ENCODE measurements at regions not wholly inside any gene's neighbourhood (a gene's known extent, or its start where the extent isn't known, plus 50 kb on each side); places are given as distances from the start of the nearest gene placed in this dataset.

DNA sequence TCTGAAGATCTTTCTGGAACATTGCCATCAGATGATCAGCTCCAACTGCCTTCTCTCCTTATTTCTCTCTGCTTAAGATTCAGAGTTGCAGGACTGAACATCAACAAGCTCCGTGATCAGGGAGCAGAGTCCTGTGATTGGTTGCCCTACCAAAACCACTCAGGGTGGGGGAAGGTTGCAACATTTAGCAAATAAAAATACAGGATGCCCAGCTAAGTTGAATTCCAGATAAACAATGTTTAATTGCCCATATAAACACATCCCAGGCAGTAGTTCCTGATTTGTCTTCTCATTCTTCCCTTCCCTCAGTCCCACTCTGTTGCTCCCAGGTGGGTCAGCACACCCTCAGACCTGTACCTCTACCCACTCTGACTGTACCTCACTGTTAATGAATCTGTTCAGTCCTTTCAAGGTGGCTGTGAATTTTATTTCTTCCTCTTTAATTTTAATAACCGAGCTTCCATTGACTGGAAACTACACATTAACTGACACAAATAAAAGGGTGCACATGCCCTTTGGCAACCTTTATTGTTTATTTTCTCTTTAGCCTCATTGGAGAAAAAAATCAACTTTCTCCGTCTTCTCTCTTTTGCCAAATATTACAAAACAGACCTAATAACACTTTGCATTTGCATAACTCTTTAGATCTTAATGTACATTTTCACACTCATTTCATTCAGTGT is 167.1 kb upstream of the PKDCC start:
- no peak for FAIRE-seq

DNA sequence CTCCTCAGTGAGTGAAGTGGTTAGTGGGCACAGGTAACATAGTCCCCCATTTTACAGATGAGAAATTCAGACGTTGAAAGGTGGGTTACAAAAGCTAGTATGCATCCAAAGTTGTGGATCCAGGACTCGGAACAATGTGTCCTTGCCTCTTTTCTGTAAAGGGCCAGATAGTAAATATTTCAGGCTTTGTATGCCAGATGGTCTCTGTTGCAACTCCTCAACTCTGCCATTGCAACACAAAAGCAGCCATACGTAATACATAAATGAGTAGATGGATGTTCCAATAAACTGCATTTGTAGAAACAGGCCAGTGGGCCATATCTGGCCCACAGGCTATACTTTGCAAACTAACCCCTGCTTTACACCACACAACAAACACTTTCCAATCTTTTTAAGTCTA is 166.6 kb upstream of the PKDCC start:
- no peak for FAIRE-seq
- no peak for DNase-seq (ENCODE audit: low spot score in 2 of 2)

More for the DNA sequence above, 167.1 kb upstream of the PKDCC start:
- no peak for DNase-seq (ENCODE audit: low spot score in 2 of 2)

GRCh38 chr2:41884718-41885117 is 163.1 kb upstream of the PKDCC start:
- DNase-seq (ENCODE audit: low spot score in 2 of 2) (no peak), FAIRE-seq (no peak)

DNA sequence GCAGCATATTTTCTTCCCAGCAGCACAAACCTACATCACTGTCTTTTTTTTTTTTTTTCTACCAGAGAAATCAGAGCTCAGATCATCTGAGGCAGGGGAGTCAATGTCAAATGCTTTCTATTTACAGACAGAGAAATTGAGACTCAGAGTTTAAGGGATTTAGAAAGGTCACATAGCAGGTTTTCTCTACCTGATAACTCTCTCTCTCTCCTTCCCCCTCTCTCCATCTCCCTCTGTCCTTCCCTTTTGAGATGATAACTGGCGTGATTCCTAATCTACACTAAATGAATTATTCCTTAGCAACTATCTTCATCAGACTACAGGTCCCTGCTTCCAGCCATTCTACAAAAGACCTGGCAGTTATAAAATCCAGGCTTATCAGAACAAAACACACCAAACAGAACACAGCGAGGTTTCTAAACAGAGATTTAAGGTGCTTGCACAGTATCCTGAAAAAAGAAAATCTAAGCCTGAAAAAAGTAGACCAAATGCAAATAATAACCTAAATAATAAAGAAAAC is 161.6 kb upstream of the PKDCC start:
- DNase-seq (ENCODE audit: low spot score in 2 of 2) (no peak), FAIRE-seq (no peak)

DNA sequence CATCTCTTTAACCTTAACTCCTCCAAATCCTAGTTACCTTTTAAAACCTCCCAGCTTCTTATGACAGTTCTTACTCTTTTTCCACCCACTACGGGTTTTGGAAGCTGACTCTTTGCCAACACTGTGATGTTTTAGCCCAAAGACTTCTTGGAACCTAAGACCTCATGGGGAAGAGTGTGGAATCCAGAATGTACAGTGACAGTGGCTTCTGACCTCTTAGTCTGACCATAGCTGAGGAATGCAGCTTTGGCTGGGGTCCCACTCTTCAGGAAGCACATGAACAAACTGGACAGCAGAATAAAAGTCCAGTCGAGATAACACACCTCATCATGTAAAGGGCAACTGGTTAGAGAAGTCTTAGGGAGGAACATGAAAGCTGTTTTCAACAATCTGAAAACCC is 161.1 kb upstream of the PKDCC start:
- no peak for FAIRE-seq
- no peak for DNase-seq (ENCODE audit: low spot score in 2 of 2)

DNA sequence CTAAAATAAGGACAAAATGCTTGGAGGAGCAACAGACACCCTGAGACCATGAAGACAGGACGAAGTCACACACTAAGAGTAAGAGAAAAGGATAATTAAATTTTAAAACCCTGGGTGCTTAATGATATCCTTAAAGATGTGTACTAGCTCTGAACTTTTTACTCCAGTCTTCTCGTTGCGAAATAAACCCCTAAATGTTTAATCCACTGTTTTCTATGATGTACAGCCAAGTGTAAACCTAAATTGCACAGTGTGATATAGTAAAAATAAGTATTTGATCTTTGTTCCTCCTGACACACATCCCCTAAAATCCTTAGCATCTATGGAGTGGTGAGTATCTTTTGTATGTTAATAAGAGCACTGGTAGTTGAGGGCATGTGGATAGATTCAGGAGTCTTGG is 157.5 kb upstream of the PKDCC start:
- DNase-seq (ENCODE audit: low spot score in 2 of 2) (no peak), FAIRE-seq (no peak)

DNA sequence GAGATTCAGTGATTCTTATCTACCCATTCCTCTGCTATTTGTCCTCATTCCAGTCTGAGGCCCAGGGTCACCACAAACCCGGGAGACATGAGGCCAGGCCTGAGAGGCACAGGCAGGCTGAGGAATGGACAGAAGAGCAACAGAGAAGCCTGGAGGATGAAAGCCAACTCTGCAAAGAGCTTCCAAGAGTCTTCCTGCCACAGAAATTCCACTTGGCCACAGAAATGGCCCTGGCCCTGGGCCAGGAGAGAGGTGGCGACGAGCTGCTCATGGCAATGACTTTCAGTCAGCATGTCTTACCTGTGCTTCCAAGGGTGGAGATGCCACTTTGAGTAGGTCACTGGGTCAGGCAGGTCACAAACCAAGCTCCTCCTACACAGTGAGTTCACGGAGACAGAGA is 155.3 kb upstream of the PKDCC start:
- DNase-seq (ENCODE audit: low spot score in 2 of 2): no peak
- FAIRE-seq: no peak

DNA sequence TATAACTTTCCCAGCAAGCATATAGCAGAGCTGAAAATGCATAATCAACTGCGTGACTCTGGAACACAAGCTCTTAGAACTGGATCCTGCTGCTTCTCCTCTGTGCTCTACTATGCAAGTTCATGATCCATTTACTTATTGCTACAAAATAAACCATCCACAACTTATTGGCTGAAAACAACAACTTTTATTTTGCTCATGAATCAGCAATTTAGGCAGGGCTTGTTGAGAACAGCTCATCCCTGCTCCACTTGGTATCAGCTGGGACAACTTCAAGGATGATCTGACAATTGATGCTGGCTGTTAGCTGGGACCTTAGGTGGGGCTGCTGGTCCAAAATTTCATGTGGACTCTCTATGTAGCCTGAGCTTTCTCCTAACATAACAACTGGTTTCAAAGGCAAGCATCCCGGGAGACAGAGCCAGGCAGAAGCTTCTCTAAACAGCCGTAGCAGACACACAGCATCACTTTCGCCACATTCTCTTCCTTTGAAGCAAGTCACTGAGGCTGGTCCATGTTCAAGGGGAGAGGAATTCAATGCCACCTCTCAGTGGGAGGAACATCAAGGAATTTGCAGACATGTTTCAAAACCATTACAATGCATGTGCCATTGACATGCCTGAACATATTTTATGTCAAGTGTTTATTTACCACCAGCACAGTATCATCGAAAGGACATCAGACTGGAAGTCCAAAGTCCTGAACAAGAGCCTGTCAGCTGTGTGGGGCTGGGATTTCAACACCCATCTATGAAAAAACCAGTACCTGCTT is 153.1 kb upstream of the PKDCC start:
- DNase-seq (ENCODE audit: low spot score in 2 of 2) (no peak), FAIRE-seq (no peak)

GRCh38 chr2:41895334-41895664 is 152.5 kb upstream of the PKDCC start:
- FAIRE-seq (no peak), DNase-seq (ENCODE audit: low spot score in 2 of 2) (no peak)

DNA sequence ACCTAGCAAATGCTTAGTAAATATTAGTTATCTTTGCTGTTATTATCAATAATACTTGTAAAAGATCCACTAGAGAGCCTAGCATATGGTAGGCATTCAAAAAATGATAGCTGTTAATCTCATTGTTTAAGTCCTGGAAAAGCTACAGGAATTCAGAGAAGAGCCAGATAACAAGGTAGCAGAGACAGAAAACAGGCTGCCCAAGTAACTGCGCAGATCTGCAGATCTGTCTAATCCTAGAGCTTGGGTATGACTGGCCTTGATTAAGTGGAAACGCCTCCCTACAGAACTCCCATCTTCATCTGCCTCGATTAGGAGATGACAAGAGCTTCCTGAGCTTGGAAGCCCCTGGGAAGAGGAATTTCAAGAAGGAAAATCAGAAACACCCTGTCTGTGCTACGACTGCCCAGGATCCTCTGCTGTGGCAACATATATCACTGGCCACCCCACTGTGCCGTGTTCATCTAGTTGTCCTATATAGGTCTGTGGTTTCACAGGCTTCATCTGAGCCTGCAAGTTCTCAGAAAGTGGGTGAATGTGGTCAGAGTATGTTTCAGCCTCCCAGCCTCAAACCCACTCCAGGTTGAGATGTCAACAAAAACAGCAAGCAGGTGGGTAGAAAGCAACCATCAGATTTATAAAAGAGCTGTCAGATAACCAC is 151.5 kb upstream of the PKDCC start:
- DNase-seq (ENCODE audit: low spot score in 2 of 2) (no peak), FAIRE-seq (no peak)

DNA sequence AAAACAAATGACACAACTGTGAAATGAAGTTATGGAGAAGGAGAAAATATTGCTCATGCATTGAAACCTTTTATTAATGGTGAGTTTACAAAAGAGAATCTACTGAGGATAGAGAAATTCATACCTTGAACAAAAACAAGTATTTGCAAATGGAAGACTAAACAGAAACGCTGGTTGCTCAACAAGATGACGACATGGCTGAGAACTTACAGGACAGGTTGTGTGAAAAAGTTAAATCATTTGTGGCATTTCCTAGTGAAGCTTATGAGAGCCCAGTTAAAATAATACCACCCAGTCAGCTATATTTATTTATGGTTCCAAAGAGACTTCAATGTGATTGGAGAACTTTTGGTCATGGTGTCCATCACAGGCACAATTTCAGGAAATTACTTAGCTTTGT is 148.6 kb upstream of the PKDCC start:
- FAIRE-seq (no peak), DNase-seq (ENCODE audit: low spot score in 2 of 2) (no peak)

DNA sequence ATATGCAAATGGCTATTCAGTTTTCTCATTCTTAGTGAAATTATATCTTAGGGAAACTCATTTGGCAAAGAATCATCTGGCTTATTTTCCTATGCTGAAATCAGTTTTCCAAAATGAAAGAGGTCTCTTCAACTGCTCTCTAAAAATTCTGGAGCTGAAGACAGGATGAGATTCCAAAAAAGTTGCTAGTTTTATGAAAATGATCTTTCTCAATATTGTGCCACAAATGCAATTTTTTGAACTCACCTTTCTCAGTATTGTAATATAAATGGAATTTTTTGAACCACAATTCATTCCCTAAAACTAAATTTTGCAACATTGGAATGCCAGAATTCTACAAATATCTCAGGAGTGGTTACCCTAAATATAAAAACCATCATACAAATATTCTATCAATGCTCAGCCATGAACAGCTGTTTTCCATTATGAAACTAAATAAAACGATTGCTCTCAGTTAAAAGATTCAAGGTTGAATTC is 147.7 kb upstream of the PKDCC start:
- no peak for FAIRE-seq
- DNase-seq (ENCODE audit: low spot score in 2 of 2): no peak

DNA sequence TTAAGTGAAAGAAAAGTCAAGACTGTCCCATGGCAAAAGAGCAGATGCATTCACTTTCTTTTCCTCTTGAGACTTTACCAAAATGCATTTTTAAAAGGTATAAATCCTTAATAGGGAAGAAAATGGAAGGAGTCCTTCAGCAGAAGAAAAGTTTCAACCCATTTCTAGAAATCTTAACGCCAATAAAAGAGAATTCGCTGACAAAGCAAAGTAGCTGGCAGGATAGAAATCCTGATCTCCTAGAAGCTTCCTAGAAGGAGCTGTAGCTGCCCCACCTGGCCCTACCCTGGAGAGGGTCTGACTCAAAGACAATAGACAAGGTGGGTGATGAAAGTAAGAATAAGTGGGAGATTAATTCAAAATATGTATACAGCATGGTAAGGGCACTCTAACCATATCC is 144.9 kb upstream of the PKDCC start:
- DNase-seq (ENCODE audit: low spot score in 2 of 2): no peak
- FAIRE-seq: no peak

DNA sequence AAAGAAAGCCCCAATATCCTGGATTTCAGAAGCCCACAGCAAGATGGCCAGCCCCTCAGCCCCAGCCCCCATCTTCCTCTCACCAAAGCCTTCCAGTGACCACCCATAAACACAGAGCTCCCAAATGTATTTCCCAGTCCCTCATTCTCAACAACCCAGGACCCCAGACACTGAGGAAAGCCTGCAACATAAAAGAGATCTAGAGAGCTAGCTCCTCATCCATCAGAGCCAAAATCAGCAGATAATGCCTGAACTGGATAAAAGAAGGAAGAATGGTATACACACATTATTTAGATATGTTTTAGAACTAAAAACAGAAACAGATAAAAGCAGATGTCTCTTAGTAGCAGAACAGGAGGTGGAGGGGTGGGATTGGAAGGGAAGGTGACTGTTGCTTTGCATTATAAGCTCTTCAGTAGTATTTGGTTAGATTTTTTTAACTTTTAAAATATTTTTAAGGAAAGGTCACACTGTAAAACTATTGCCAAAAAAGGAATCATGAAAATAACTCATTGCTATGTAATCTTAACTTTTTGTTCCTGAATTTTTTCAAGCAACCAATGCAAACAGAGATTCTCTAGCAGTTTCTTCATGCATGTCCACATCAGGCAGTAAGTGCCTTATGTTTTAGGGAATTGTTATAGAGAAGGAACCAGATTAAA is 144.2 kb upstream of the PKDCC start:
- no peak for DNase-seq (ENCODE audit: low spot score in 2 of 2)
- no peak for FAIRE-seq

DNA sequence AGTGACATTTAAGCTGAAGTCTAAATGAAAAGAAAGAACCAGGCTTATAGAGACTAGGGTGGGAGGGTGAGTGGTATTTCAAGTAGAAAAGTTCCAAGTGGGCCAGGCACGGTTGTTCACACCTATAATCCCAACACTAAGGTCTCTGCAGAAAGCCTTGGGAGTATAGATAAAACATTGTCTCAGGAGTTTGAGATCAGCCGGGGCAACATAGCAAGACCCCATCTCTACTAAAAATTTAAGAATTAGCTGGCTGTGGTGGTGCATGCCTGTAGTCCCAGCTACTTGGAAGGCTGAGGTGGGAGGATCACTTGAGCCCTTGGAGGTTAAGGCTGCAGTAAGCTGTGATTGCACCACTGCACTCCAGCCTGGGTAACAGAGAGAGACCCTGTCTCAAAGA is 143.4 kb upstream of the PKDCC start:
- DNase-seq (ENCODE audit: low spot score in 2 of 2) (no peak), FAIRE-seq (no peak)

DNA sequence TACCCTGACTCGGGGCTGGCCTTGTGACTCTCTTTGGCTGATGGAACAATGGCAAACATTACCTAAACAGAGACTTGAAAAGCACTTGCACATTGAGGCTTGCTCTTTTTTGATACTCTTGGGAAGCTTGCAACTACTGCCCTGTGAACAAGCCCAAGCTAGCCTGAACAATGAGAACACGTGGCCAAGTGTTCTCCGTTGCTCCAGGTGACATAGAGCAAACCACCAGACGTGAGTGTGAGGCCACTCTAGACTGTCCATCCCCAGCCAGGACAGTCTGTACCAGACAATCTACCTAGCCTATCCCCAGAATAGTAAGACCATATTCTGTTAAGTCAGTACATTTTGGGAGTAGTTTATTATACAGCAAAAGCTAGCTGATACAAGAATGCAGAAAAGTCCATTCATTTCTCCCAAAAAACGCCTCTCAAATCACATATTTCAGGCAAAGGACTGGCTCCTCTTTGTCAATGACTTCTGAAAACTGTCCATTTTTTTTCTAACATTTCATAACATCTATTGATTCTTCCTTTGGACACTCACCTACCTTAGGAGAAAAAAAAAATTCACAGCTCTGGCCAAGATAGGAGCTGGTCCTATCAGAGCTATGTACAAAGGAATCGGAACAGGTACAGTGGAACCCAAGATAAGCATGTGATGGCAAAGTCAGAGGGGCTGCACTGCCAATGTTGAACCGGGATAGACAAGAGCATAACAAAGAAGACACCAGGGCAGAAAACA is 142.1 kb upstream of the PKDCC start:
- DNase-seq (ENCODE audit: low spot score in 2 of 2) (no peak), FAIRE-seq (no peak)

DNA sequence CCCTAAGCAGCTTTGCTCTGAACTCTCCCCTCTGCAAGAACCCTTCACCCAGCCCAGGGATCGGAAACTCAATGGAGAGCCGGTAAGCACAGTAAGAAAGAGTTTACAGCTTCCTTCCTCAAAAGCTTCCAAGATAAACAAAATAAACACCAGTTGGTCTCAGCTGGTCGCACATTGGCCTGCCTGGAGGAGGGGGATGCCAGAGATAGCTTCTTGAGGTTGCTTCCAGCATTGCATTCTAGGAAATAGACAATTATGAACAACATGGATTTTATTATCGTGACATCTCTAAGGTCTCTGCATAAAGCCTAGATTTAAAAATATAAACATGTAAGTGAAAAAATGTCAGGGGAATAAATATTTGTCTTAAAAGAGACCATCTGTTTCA is 141.5 kb upstream of the PKDCC start:
- FAIRE-seq (no peak), DNase-seq (ENCODE audit: low spot score in 2 of 2) (no peak)

DNA sequence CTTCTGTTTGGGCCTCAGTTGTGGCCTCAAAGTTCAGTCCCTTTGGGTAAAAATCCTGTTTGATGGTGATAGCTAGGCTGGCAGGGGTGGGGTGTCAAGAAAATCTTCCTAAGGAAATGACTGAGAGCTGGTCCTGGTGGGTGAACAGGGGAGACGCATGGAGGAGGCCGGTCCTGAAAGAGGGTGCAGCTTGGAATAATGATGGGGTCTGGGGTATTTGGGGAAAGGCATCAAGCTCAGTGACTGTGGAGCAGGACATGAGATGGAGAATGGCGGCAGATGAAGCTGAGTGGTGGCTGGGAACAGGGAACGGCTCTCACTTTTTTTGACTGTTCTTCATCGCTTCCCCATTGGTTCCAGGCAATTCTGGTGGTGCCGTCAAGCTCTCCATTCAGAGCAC is 140.7 kb upstream of the PKDCC start:
- DNase-seq (ENCODE audit: low spot score in 2 of 2): no peak

DNA sequence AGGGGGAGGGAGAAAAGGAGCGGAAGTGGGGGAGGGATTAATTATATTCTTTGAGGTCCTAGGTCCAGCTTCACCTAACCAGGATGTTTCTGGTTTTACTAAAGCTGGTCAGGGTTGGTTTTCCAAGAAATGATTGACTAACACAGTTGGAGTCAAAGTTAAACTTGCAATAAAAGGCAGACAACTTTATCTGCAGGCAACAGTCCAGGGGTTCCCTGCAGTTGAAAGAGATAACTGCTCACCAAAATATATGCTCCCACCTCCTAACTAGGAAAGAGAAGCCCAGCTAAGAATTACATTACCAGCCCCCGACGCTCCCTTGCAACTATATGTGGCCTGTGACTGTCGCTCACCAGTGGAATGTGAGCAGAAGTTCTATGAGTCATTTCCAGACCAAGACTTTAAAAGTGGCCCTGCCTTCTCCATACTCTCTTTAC is 140.0 kb upstream of the PKDCC start:
- FAIRE-seq (no peak), DNase-seq (ENCODE audit: low spot score in 2 of 2) (no peak)

More for the DNA sequence above, 140.7 kb upstream of the PKDCC start:
- no peak for FAIRE-seq

GRCh38 chr2:41908349-41908748 is 139.5 kb upstream of the PKDCC start:
- DNase-seq (ENCODE audit: low spot score in 2 of 2) (no peak), FAIRE-seq (no peak)
